Ovary (tissue), 7 donors: ENCODE measurements at regions not wholly inside any gene's neighbourhood (a gene's known extent, or its start where the extent isn't known, plus 50 kb on each side); places are given as distances from the start of the nearest gene placed in this dataset.

Experiments used
- DNase-seq, 5 donors: peaks; one replicate each; pipeline ENCODE4 v3.0.0-alpha.2; 2019 to 2020
- H3K27ac ChIP-seq, 2 donors: fragments of 200-600 bp; one replicate each; pipeline versions ENCODE4 v1.5.1 to v1.8.0; 2019 to 2022
- H3K27me3 ChIP-seq: fragments of 200-600 bp; one replicate; pipeline ENCODE4 v1.8.0; 2022
- H3K36me3 ChIP-seq: fragments of 200-600 bp; sonication (generic); one replicate; pipeline ENCODE4 v1.5.1; 2019
- H3K4me1 ChIP-seq: one replicate; pipeline ENCODE4 v1.8.1; 2013; ENCODE audit warnings: mild to moderate bottlenecking, moderate library complexity; ENCODE audit not compliant: insufficient read depth
- H3K4me3 ChIP-seq: fragments of 200-600 bp; sonication (generic); one replicate; pipeline ENCODE4 v1.5.1; 2017
- H3K9me3 ChIP-seq, 2 donors: fragments of 200-600 bp in 1 of 2; sonication (generic) in 1 of 2; one replicate each; pipeline versions ENCODE4 v1.5.1 to v1.8.1; 2013 to 2019; ENCODE audit warnings: mild to moderate bottlenecking in 1 of 2, moderate library complexity in 1 of 2
- CTCF ChIP-seq, 3 donors: fragments of 450-650 bp in 2 of 3; fragments of 200-600 bp in 1 of 3; IDR thresholded peaks; one replicate each; pipeline versions ENCODE4 v1.5.1 to v1.8.0; 2016 to 2022; ENCODE audit warnings: antibody characterized with exemption in 3 of 3, mild to moderate bottlenecking in 1 of 3
- EP300 ChIP-seq: sonication (generic); formaldehyde crosslinking; IDR thresholded peaks from one replicate; pipeline ENCODE4 v1.6.1; 2017; ENCODE audit warnings: antibody characterized with exemption
- POLR2A ChIP-seq: fragments of 450-650 bp; IDR thresholded peaks from one replicate; pipeline ENCODE4 v1.6.1; 2017; ENCODE audit warnings: antibody characterized with exemption, mild to moderate bottlenecking, moderate library complexity
- WGBS, 3 donors: extraction: QIAGEN DNeasy Blood & Tissue Kit in 1 of 3; methylation state at CpG; one replicate each; pipeline versions ENCODE4 v1.1.5 to v1.1.7; 2013 to 2017; 5-methylcytosine and 5-hydroxymethylcytosine counted together
- intact Hi-C, 4 donors: fragments of 100-400 bp; cut with DNase I; formaldehyde crosslinking; loops; one replicate each; pipeline versions ENCODE4 v1.11.0 to v1.15.1; 2022 to 2023
- donor health status: DM: no; HTN: no; CAD: no; lungs with moderate emphysema.
- donor health status: DM: no; HTN: no; CAD: no.
- donor health status: Bipolar disorder and iron deficiency.
- donor health status: DM: no; HTN: no; CAD: no.
- donor health status: DM: yes; HTN: yes; CAD: no.

- TF ChIP-seq CTCF (IDR thresholded peaks at IDR 0.05) (no peak), POLR2A (no peak), EP300 (no peak)
- no peak for DNase-seq
- Histone ChIP-seq H3K4me1 (peaks cover 6% of the 10 kb centered on the region), H3K9me3 (no peaks in the 10 kb centered on the region), H3K27ac (no peak overlapping the region), H3K27me3 (no peaks in the 10 kb centered on the region), H3K36me3 (no peaks in the 10 kb centered on the region), H3K4me3 (no peak overlapping the region)
- intact Hi-C loops: no loop called here
- WGBS, 3 donors: 15 to 32% (median 17%) methylated on average over 4 of the region's 4 CpGs
Observed at GRCh38 chr7:46741938-46742540, 821.0 kb upstream of the IGFBP3 start.

GRCh38 chr7:46741181-46741580, 820.1 kb upstream of the IGFBP3 start:
- no peak overlapping the region for H3K27ac ChIP-seq
- intact Hi-C loops: no loop called here
- WGBS, 3 donors: 93 to 94% (median 94%) methylated on average over 9 of the region's 9 CpGs
- H3K36me3 ChIP-seq: no peaks in the 10 kb centered on the region
- DNase-seq: no peak
- no peak for TF ChIP-seq EP300
- no peak for TF ChIP-seq CTCF (IDR thresholded peaks at IDR 0.05)
- TF ChIP-seq POLR2A: no peak
- H3K9me3 ChIP-seq: no peaks in the 10 kb centered on the region
- H3K4me1 ChIP-seq: peaks cover 6% of the 10 kb centered on the region
- no peak overlapping the region for H3K4me3 ChIP-seq
- H3K27me3 ChIP-seq: no peaks in the 10 kb centered on the region

DNA sequence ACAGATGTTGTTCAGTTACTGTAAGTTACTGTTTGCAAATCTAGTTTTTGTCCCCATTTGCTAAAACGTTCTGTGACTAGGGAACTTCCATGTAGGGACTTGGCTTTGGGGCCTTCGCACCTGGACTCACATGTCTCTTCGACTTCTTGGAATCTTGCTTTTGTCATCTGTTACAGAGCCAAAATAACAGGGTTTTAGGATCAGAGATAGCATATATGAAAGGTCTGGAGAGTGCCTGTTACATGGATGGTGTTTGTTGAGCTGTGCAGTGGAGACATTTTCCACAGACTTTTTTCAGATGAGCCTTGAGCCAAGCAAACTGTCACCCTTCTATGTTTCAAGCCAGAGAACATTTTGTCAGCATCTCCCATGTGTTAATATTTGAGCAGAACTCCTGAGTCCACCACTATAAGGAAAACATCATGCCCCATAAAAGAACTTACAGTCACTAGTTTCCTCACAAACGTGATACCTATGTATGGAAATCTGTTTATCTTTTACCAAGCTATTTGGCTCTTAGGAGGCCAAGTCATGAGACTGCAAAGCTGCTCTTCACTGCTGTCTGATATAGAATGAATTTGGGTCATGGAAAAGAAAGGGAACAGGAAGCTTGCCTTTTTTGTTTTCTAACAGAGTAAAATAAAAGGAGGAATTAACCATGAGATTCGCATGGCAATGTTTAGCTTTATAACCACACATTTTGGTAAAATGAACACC, 818.6 kb upstream of the IGFBP3 start:
- H3K9me3 ChIP-seq: no peaks in the 10 kb centered on the region
- peaks cover 6% of the 10 kb centered on the region for H3K4me1 ChIP-seq
- intact Hi-C loops: no loop called here
- H3K4me3 ChIP-seq: no peak overlapping the region
- no peak for DNase-seq
- H3K27me3 ChIP-seq: no peaks in the 10 kb centered on the region
- H3K36me3 ChIP-seq: no peaks in the 10 kb centered on the region
- WGBS, 3 donors: 28 to 48% (median 29%) methylated on average over 5 of the region's 5 CpGs
- peak overlapping the region in 1 of 2 donors; percentile 24 for H3K27ac ChIP-seq
- no peak for TF ChIP-seq POLR2A
- no peak for TF ChIP-seq EP300
- TF ChIP-seq CTCF (IDR thresholded peaks at IDR 0.05): no peak

- Histone ChIP-seq H3K27me3 (no peaks in the 10 kb centered on the region), H3K4me3 (no peak overlapping the region), H3K36me3 (no peaks in the 10 kb centered on the region), H3K9me3 (no peaks in the 10 kb centered on the region), H3K4me1 (peaks cover 6% of the 10 kb centered on the region), H3K27ac (no peak overlapping the region)
- DNase-seq: no peak
- intact Hi-C loops: no loop called here
- TF ChIP-seq EP300: no peak
- no peak for TF ChIP-seq POLR2A
- no peak for TF ChIP-seq CTCF (IDR thresholded peaks at IDR 0.05)
- 90 to 93% (median 92%) methylated on average over 5 of the region's 5 CpGs for WGBS, 3 donors
Observed at GRCh38 chr7:46738796-46739195, 817.7 kb upstream of the IGFBP3 start.
